HG03432 (cell line): ENCODE measurements at regions not wholly inside any gene's neighbourhood (a gene's known extent, or its start where the extent isn't known, plus 50 kb on each side); places are given as distances from the start of the nearest gene placed in this dataset.

ENCODE experiments used
- ATAC-seq: cut with Tn5 transposase; IDR thresholded peaks from one replicate; pipeline ENCODE4 v1.9.1; 2021; ENCODE audit warnings: mild to moderate bottlenecking, moderate library complexity; ENCODE audit not compliant: unreplicated experiment

GRCh38 chr13:82747291-82747690, 1135.0 kb downstream of the SLITRK1 start:
- no peak for ATAC-seq

- ATAC-seq = no peak
These were observed 1141.8 kb downstream of the SLITRK1 start for GRCh38 chr13:82740442-82740841.

GRCh38 chr13:82739881-82740280, 1142.4 kb downstream of the SLITRK1 start:
- no peak for ATAC-seq

GRCh38 chr13:82729401-82729800, 1152.9 kb downstream of the SLITRK1 start:
- no peak for ATAC-seq

GRCh38 chr13:82720986-82721385, 1161.3 kb downstream of the SLITRK1 start:
- no peak for ATAC-seq

GRCh38 chr13:82719987-82720386, 1162.3 kb downstream of the SLITRK1 start:
- ATAC-seq = no peak

GRCh38 chr13:82717249-82717648, 1165.0 kb downstream of the SLITRK1 start:
- no peak for ATAC-seq

- ATAC-seq = no peak
These were observed 1168.4 kb downstream of the SLITRK1 start for GRCh38 chr13:82713687-82714405.

GRCh38 chr13:82702513-82702912, 1179.8 kb downstream of the SLITRK1 start:
- ATAC-seq = no peak

- no peak for ATAC-seq
These were observed 1181.3 kb downstream of the SLITRK1 start for GRCh38 chr13:82701020-82701419.

- no peak for ATAC-seq
These were observed 1183.3 kb downstream of the SLITRK1 start for GRCh38 chr13:82698941-82699340.

GRCh38 chr13:82698383-82698782, 1183.9 kb downstream of the SLITRK1 start:
- no peak for ATAC-seq

GRCh38 chr13:82693607-82694006, 1188.7 kb downstream of the SLITRK1 start:
- ATAC-seq = no peak

- ATAC-seq = peak; percentile 90
These were observed 1193.8 kb downstream of the SLITRK1 start for GRCh38 chr13:82688400-82688994.

- peak; percentile 7 for ATAC-seq
These were observed 1194.4 kb downstream of the SLITRK1 start for GRCh38 chr13:82687884-82688283.

GRCh38 chr13:82681535-82681934, 1200.7 kb downstream of the SLITRK1 start:
- ATAC-seq = no peak

- ATAC-seq = no peak
These were observed 1204.2 kb downstream of the SLITRK1 start for GRCh38 chr13:82678052-82678451.

- no peak for ATAC-seq
These were observed 1207.2 kb downstream of the SLITRK1 start for GRCh38 chr13:82675024-82675423.

GRCh38 chr13:82674546-82674945, 1207.7 kb downstream of the SLITRK1 start:
- ATAC-seq = no peak

- ATAC-seq = no peak
These were observed 1210.0 kb downstream of the SLITRK1 start for GRCh38 chr13:82672248-82672647.

- ATAC-seq = no peak
These were observed 1218.1 kb downstream of the SLITRK1 start for GRCh38 chr13:82664183-82664582.

GRCh38 chr13:82661126-82661525, 1221.1 kb downstream of the SLITRK1 start:
- no peak for ATAC-seq

GRCh38 chr13:82658811-82659210, 1223.5 kb downstream of the SLITRK1 start:
- ATAC-seq = no peak
